Neural crest cell (in vitro differentiated cells): ENCODE measurements at regions not wholly inside any gene's neighbourhood (a gene's known extent, or its start where the extent isn't known, plus 50 kb on each side); places are given as distances from the start of the nearest gene placed in this dataset.
"Not testable (repeated sequence)": the region's sequence is repeated elsewhere in the genome, so short reads cannot be mapped to it uniquely, and the experiment has no call there.

Experiments
- DNase-seq: peaks from one replicate; pipeline ENCODE4 v3.0.0; 2021; ENCODE audit warnings: low read depth, mixed read lengths, low spot score
- H3K27ac Mint-ChIP-seq: one replicate; pipeline ENCODE4 v1.8.0; 2021; ENCODE audit warnings: mild to moderate bottlenecking, mixed read lengths; ENCODE audit not compliant: unreplicated experiment
- H3K27me3 Mint-ChIP-seq: 2 replicates; pipeline ENCODE4 v1.8.0; 2021; ENCODE audit warnings: low read depth, mild to moderate bottlenecking, mixed read lengths
- H3K36me3 Mint-ChIP-seq: 2 replicates; pipeline ENCODE4 v1.8.0; 2021; ENCODE audit warnings: low read depth, mild to moderate bottlenecking, mixed read lengths
- H3K4me1 Mint-ChIP-seq: 2 replicates; pipeline ENCODE4 v1.8.0; 2021; ENCODE audit warnings: mixed read lengths
- H3K4me3 Mint-ChIP-seq: one replicate; pipeline ENCODE4 v1.8.0; 2021; ENCODE audit warnings: mild to moderate bottlenecking, mixed read lengths
- H3K9me3 Mint-ChIP-seq: 2 replicates; pipeline ENCODE4 v1.8.0; 2021; ENCODE audit warnings: mixed read lengths
- TF ChIP-seq, protein P1 (sequence below): fragments of 200-600 bp; sonication (generic); conservative IDR thresholded peaks from 2 replicates; pipeline ENCODE4 v1.5.0; 2021; ENCODE audit warnings: antibody characterized with exemption, mild to moderate bottlenecking

DNA sequence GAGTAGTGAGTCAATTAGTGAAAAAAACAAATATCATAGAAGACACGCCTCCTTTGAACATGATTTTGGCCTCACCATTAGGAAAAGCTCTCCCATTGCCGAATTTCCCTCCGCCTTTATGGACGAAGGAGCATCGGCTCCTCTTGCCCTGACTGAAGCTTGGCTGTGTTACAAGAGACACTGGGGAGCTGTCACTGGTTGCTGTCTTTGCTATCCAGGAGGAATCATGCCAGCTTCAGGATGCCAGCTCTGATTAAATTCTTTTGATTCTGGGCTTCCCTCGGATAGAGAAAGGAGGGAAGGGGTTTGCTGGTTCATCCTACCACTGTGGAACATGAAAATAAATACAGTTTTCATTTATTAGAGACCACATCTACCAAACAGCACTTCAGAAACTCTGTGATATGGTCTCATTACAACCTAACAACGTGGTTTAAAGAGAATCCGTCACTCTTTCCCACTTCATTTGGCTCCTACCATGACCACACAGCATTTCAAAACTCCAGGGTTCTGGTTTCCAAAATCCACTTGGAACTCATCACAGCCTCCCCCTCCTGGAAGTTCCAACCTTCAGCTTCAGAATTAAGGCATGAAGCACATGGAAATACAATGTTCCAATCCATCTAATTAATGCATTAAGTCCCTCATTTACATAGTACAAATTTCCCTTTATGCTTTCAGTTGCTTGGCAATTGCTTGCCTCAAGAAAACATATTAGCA, 446.0 kb downstream of the EFNB2 start:
- TF ChIP-seq, protein P1, sequence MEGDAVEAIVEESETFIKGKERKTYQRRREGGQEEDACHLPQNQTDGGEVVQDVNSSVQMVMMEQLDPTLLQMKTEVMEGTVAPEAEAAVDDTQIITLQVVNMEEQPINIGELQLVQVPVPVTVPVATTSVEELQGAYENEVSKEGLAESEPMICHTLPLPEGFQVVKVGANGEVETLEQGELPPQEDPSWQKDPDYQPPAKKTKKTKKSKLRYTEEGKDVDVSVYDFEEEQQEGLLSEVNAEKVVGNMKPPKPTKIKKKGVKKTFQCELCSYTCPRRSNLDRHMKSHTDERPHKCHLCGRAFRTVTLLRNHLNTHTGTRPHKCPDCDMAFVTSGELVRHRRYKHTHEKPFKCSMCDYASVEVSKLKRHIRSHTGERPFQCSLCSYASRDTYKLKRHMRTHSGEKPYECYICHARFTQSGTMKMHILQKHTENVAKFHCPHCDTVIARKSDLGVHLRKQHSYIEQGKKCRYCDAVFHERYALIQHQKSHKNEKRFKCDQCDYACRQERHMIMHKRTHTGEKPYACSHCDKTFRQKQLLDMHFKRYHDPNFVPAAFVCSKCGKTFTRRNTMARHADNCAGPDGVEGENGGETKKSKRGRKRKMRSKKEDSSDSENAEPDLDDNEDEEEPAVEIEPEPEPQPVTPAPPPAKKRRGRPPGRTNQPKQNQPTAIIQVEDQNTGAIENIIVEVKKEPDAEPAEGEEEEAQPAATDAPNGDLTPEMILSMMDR = no peak
- H3K36me3 Mint-ChIP-seq = no peaks in the 10 kb centered on the region
- no peak overlapping the region for H3K27ac Mint-ChIP-seq
- no peak for DNase-seq
- peaks cover 31% of the 10 kb centered on the region for H3K4me1 Mint-ChIP-seq
- H3K4me3 Mint-ChIP-seq = no peak overlapping the region
- H3K27me3 Mint-ChIP-seq = no peaks in the 10 kb centered on the region
- H3K9me3 Mint-ChIP-seq = no peaks in the 10 kb centered on the region

DNA sequence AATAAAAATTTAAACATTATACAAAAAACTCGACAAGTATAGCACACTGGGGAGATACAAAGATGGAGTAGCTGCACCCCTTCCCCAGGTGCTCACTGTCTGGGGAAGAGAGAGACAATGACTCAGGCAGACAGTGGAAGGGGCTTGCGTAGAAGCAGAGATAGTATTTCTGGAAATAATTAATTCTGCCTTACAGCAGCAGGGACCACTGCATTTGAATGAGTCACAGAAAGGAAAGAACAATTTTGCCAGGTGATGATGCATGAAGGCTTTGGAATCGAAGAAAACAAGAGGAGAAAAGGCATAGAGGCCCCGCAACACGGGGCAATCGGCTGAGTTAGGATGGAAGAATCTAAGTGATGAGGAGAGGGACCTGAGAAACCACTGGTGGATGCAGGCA, 447.4 kb downstream of the EFNB2 start:
- Mint-ChIP-seq H3K36me3 (no peaks in the 10 kb centered on the region), H3K27me3 (no peaks in the 10 kb centered on the region), H3K4me1 (peaks cover 36% of the 10 kb centered on the region), H3K27ac (no peak overlapping the region), H3K9me3 (no peaks in the 10 kb centered on the region), H3K4me3 (no peak overlapping the region)
- DNase-seq = no peak
- TF ChIP-seq, protein P1 = no peak

DNA sequence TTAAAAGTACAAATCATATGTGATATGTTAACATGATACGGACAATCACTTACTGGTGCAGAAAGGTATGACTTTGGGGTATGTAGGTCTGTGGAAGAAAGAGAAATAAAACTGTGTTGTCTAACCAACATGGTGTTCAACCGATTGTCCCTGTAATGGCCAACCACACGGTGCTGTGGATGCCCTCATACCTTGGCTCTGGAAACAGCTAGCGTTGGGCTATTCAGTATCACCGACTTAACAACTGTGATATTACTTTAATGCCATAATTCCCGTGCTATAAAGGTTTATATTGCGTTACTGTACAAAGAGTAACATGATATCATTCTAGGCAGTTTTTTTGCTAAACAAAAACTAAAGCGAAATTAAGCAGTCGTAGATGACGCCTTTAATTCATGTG, 448.3 kb downstream of the EFNB2 start:
- Mint-ChIP-seq H3K36me3 (no peaks in the 10 kb centered on the region), H3K9me3 (no peaks in the 10 kb centered on the region), H3K27me3 (no peaks in the 10 kb centered on the region), H3K4me3 (no peak overlapping the region), H3K27ac (no peak overlapping the region), H3K4me1 (peaks cover 36% of the 10 kb centered on the region)
- TF ChIP-seq, protein P1 = no peak
- DNase-seq = no peak

DNA sequence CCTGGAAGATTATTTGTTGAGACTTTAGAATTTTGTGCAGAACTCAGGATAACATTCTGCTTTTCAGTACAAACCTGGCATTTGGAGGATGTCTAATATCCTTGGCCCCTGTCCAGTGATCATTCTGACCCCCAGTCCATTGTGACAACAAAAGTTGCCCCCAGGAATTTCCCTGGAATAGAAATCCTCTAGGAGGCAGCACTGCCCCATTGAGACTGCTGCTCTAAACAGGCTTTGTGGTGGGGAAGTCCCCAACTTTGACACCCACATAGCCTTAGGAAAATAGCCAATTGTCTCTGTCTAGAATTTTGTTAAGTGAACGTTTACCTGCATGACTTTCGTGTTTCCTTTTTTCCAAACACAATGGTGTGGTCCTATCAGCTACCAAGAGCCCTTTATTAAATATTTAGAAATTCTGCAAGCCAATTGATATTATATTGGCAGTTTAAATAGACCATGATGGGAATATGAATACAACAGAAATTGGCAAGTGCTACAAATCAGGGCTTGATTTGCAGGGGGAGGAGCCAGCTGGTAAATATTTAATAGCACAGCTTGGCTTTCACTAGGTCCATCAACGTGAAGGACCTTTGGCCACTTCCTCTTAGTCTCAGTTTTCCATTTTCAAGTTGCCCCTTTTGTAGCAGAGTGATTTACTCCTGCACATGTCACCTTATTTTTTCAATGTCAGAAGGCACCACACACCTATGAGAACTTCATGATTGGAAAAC, 451.7 kb downstream of the EFNB2 start:
- Mint-ChIP-seq H3K27me3 (no peaks in the 10 kb centered on the region), H3K36me3 (peaks cover 3% of the 10 kb centered on the region), H3K4me3 (no peak overlapping the region), H3K27ac (no peak overlapping the region), H3K4me1 (peaks cover 27% of the 10 kb centered on the region), H3K9me3 (peaks cover 9% of the 10 kb centered on the region)
- TF ChIP-seq, protein P1 = peak; percentile 50
- DNase-seq = no peak

DNA sequence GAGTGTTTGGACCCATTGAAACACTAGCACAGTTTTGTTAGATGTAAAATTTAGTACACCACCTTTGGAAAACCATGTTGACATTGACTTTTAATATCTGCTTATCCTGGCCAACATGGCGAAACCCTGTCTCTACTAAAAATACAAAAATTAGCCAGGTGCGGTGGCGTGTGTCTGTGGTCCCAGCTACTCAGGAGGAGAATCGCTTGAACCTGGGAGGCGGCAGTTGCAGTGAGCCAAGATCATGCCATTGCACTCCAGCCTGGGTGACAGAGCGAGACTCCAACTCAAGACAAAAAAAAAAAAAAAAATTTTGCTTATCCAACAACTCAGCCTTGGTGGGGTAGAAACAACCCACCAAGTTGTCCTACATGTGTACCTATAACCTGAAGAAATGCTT, 454.2 kb downstream of the EFNB2 start:
- H3K4me1 Mint-ChIP-seq = peaks cover 32% of the 10 kb centered on the region
- not testable (repeated sequence) for H3K9me3 Mint-ChIP-seq, H3K36me3 Mint-ChIP-seq, DNase-seq, H3K4me3 Mint-ChIP-seq, H3K27ac Mint-ChIP-seq, H3K27me3 Mint-ChIP-seq

DNA sequence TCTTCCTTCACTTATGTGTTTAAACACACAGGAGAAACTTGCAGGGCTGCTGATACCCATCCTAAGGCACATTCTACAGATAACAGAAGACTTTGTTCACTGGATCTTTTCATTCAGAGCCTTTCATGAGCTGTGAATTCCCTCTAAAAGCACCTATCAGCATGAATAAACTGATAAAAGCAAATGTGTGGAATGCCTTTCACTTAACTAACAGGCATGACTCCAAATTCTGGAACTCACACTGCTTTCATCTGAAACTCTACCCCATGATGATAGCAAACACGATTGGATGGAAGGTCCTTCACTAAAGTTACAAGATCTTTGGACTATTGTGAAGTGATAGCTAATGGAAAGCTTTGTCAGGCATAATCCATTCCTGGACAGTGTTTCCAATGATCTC, 457.3 kb downstream of the EFNB2 start:
- H3K36me3 Mint-ChIP-seq = peaks cover 6% of the 10 kb centered on the region
- DNase-seq = no peak
- no peak overlapping the region for H3K4me3 Mint-ChIP-seq
- peaks cover 18% of the 10 kb centered on the region for H3K4me1 Mint-ChIP-seq
- no peaks in the 10 kb centered on the region for H3K27me3 Mint-ChIP-seq
- peaks cover 13% of the 10 kb centered on the region for H3K9me3 Mint-ChIP-seq
- H3K27ac Mint-ChIP-seq = no peak overlapping the region
- TF ChIP-seq, protein P1 = no peak
